Liver (tissue), 7 donors: ENCODE measurements at regions not wholly inside any gene's neighbourhood (a gene's known extent, or its start where the extent isn't known, plus 50 kb on each side); places are given as distances from the start of the nearest gene placed in this dataset.

ENCODE experiments used
- DNase-seq: peaks from one replicate; pipeline ENCODE4 v3.0.0-alpha.2; 2017; ENCODE audit warnings: low spot score
- H3K27ac ChIP-seq, 2 donors: one replicate each; pipeline ENCODE4 v1.7.0; 2013; ENCODE audit warnings: inconsistent platforms in 2 of 2, low read length in 2 of 2, control low read depth in 1 of 2, low read depth in 1 of 2, mild to moderate bottlenecking in 1 of 2
- H3K27me3 ChIP-seq, 4 donors: one replicate each; pipeline versions ENCODE4 v1.6.1 to v1.7.0; 2013; ENCODE audit warnings: low read length in 3 of 4, inconsistent platforms in 1 of 4, mild to moderate bottlenecking in 1 of 4, moderate library complexity in 1 of 4; ENCODE audit not compliant: control insufficient read depth in 4 of 4, insufficient read depth in 4 of 4
- H3K36me3 ChIP-seq, 4 donors: one replicate each; pipeline versions ENCODE4 v1.6.1 to v1.7.0; 2013; ENCODE audit warnings: low read length in 3 of 4, mild to moderate bottlenecking in 3 of 4, low read depth in 1 of 4, moderate library complexity in 1 of 4; ENCODE audit not compliant: control insufficient read depth in 4 of 4, insufficient read depth in 3 of 4
- H3K4me1 ChIP-seq, 4 donors: one replicate each; pipeline versions ENCODE4 v1.6.1 to v1.7.0; 2013; ENCODE audit warnings: low read length in 3 of 4, mild to moderate bottlenecking in 3 of 4, moderate library complexity in 1 of 4; ENCODE audit not compliant: control insufficient read depth in 4 of 4, insufficient read depth in 4 of 4
- H3K4me3 ChIP-seq, 3 donors: one replicate each; pipeline versions ENCODE4 v1.6.1 to v1.7.0; 2013; ENCODE audit warnings: low read length in 3 of 3, control low read depth in 1 of 3, low read depth in 1 of 3, mild to moderate bottlenecking in 1 of 3
- H3K9ac ChIP-seq, 2 donors: one replicate each; pipeline ENCODE4 v1.7.0; 2013; ENCODE audit warnings: low read length in 2 of 2, mild to moderate bottlenecking in 2 of 2, moderate library complexity in 2 of 2, control low read depth in 1 of 2, low read depth in 1 of 2
- H3K9me3 ChIP-seq, 4 donors: one replicate each; pipeline versions ENCODE4 v1.6.1 to v1.7.0; 2013; ENCODE audit warnings: low read length in 3 of 4; ENCODE audit not compliant: control insufficient read depth in 4 of 4
- EGR1 ChIP-seq, 2 donors: IDR thresholded peaks; 2 replicates each; pipeline ENCODE4 v1.6.1; 2016 to 2018; ENCODE audit warnings: antibody characterized with exemption in 2 of 2, low read depth in 2 of 2
- FOXA1 ChIP-seq: IDR thresholded peaks from 2 replicates; pipeline ENCODE4 v1.6.1; 2016; ENCODE audit warnings: antibody characterized with exemption
- FOXA2 ChIP-seq: IDR thresholded peaks from 2 replicates; pipeline ENCODE4 v1.6.1; 2016; ENCODE audit warnings: antibody characterized with exemption
- GABPA ChIP-seq, 2 donors: IDR thresholded peaks in 1 of 2; conservative IDR thresholded peaks in 1 of 2; 2 replicates each; pipeline ENCODE4 v1.6.1; 2016; ENCODE audit warnings: antibody characterized with exemption in 2 of 2, mild to moderate bottlenecking in 1 of 2, moderate library complexity in 1 of 2
- HNF4A ChIP-seq, 2 donors: conservative IDR thresholded peaks; 2 replicates each; pipeline ENCODE4 v1.6.1; 2016; ENCODE audit warnings: antibody characterized with exemption in 2 of 2, mild to moderate bottlenecking in 2 of 2
- HNF4G ChIP-seq: IDR thresholded peaks from 2 replicates; pipeline ENCODE4 v1.6.1; 2016; ENCODE audit warnings: antibody characterized with exemption
- JUND ChIP-seq, 2 donors: IDR thresholded peaks; 2 replicates each; pipeline ENCODE4 v1.6.1; 2016; ENCODE audit warnings: antibody characterized with exemption in 2 of 2
- NR2F2 ChIP-seq: IDR thresholded peaks from 2 replicates; pipeline ENCODE4 v1.6.1; 2016; ENCODE audit warnings: antibody characterized with exemption
- RAD21 ChIP-seq, 2 donors: IDR thresholded peaks; 2 replicates each; pipeline ENCODE4 v1.6.1; 2016; ENCODE audit warnings: antibody characterized with exemption in 2 of 2, mild to moderate bottlenecking in 2 of 2
- RXRA ChIP-seq, 2 donors: IDR thresholded peaks; 2 replicates each; pipeline ENCODE4 v1.6.1; 2017 to 2018; ENCODE audit warnings: antibody characterized with exemption in 2 of 2, mild to moderate bottlenecking in 1 of 2
- SP1 ChIP-seq: IDR thresholded peaks from 2 replicates; pipeline ENCODE4 v1.6.1; 2018; ENCODE audit warnings: antibody characterized with exemption, mild to moderate bottlenecking
- TAF1 ChIP-seq: conservative IDR thresholded peaks from 2 replicates; pipeline ENCODE4 v1.6.1; 2016; ENCODE audit warnings: antibody characterized with exemption, mild to moderate bottlenecking
- YY1 ChIP-seq: IDR thresholded peaks from 2 replicates; pipeline ENCODE4 v1.6.1; 2016; ENCODE audit warnings: antibody characterized with exemption, mild to moderate bottlenecking
- TF ChIP-seq, protein P1 (sequence below): IDR thresholded peaks from 2 replicates; pipeline ENCODE4 v1.6.1; 2016; ENCODE audit warnings: antibody characterized with exemption
- TF ChIP-seq, protein P2 (sequence below): fragments of 150-350 bp; IDR thresholded peaks from 2 replicates; pipeline ENCODE4 v1.5.1; 2017; ENCODE audit warnings: improper control_type of control experiment, low read depth, low read length; ENCODE audit not compliant: missing input control
- TF ChIP-seq, protein P3 (sequence below): IDR thresholded peaks from 2 replicates; pipeline ENCODE4 v1.6.1; 2016; ENCODE audit warnings: antibody characterized with exemption
- TF ChIP-seq, protein P4 (sequence below): IDR thresholded peaks from 2 replicates; pipeline ENCODE4 v1.6.1; 2016; ENCODE audit warnings: antibody characterized with exemption
- TF ChIP-seq, protein P5 (sequence below): IDR thresholded peaks from 2 replicates; pipeline ENCODE4 v1.6.1; 2016; ENCODE audit warnings: antibody characterized with exemption, mild to moderate bottlenecking
- donor health status: healthy.
- donor health status: healthy.
- donor health status: healthy.
- donor health status: healthy.

DNA sequence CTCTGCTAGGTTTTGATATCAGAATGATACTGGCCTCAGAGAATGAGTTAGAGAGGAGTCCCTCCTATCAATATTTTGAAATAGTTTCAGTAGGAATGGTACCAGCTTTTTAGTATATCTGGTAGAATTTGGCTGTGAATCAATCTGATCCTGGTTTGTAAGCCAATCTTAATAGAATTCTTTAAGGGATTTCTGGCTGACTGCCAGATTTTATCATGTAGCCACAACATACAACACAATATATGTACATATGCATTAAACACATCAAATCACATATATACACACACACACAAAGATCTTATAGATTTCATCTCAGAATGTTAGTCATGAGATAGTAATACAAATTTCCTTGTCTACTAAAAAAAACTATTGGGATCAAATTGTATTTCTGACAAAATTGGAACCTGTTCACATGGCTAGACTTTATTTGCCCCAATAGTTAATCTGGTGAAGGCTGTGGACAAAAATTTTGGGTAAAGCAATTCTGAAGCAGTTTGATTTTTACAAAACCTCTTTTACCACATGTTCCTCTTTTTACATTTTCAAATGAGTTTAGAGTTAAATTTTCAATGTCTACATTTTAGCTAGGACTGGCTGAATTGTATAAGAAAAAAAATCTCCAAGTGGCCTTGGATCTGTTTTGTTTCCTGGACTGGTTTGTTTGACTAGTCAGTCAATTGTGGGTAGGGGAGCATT is 151.7 kb downstream of the FASLG start:
- H3K27ac ChIP-seq: no peak overlapping the region
- H3K9me3 ChIP-seq: no peaks in the 10 kb centered on the region
- no peak overlapping the region for H3K9ac ChIP-seq
- DNase-seq: no peak
- H3K27me3 ChIP-seq: no peaks in the 10 kb centered on the region
- no peaks in the 10 kb centered on the region for H3K36me3 ChIP-seq
- no peak overlapping the region for H3K4me3 ChIP-seq
- H3K4me1 ChIP-seq: no peaks in the 10 kb centered on the region
- no peak for TF ChIP-seq JUND (IDR thresholded peaks at IDR 0.05)
- no peak for TF ChIP-seq HNF4G
- TF ChIP-seq RAD21 (IDR thresholded peaks at IDR 0.05): no peak
- no peak for TF ChIP-seq FOXA2
- no peak for TF ChIP-seq NR2F2
- TF ChIP-seq, protein P1, sequence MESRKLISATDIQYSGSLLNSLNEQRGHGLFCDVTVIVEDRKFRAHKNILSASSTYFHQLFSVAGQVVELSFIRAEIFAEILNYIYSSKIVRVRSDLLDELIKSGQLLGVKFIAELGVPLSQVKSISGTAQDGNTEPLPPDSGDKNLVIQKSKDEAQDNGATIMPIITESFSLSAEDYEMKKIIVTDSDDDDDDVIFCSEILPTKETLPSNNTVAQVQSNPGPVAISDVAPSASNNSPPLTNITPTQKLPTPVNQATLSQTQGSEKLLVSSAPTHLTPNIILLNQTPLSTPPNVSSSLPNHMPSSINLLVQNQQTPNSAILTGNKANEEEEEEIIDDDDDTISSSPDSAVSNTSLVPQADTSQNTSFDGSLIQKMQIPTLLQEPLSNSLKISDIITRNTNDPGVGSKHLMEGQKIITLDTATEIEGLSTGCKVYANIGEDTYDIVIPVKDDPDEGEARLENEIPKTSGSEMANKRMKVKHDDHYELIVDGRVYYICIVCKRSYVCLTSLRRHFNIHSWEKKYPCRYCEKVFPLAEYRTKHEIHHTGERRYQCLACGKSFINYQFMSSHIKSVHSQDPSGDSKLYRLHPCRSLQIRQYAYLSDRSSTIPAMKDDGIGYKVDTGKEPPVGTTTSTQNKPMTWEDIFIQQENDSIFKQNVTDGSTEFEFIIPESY: no peak
- TF ChIP-seq RXRA (IDR thresholded peaks at IDR 0.05): no peak
- TF ChIP-seq TAF1: no peak
- no peak for TF ChIP-seq EGR1 (IDR thresholded peaks at IDR 0.05; ENCODE audit: low read depth in 2 of 2)
- TF ChIP-seq YY1: no peak
- TF ChIP-seq SP1: no peak
- TF ChIP-seq, protein P2, sequence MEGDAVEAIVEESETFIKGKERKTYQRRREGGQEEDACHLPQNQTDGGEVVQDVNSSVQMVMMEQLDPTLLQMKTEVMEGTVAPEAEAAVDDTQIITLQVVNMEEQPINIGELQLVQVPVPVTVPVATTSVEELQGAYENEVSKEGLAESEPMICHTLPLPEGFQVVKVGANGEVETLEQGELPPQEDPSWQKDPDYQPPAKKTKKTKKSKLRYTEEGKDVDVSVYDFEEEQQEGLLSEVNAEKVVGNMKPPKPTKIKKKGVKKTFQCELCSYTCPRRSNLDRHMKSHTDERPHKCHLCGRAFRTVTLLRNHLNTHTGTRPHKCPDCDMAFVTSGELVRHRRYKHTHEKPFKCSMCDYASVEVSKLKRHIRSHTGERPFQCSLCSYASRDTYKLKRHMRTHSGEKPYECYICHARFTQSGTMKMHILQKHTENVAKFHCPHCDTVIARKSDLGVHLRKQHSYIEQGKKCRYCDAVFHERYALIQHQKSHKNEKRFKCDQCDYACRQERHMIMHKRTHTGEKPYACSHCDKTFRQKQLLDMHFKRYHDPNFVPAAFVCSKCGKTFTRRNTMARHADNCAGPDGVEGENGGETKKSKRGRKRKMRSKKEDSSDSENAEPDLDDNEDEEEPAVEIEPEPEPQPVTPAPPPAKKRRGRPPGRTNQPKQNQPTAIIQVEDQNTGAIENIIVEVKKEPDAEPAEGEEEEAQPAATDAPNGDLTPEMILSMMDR: no peak
- no peak for TF ChIP-seq HNF4A (conservative IDR thresholded peaks at IDR 0.05)
- TF ChIP-seq, protein P3, sequence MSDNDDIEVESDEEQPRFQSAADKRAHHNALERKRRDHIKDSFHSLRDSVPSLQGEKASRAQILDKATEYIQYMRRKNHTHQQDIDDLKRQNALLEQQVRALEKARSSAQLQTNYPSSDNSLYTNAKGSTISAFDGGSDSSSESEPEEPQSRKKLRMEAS: no peak
- TF ChIP-seq FOXA1: no peak
- TF ChIP-seq, protein P4, sequence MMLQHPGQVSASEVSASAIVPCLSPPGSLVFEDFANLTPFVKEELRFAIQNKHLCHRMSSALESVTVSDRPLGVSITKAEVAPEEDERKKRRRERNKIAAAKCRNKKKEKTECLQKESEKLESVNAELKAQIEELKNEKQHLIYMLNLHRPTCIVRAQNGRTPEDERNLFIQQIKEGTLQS: no peak
- TF ChIP-seq GABPA (IDR thresholded peaks at IDR 0.05 in 1 of 2, conservative IDR thresholded peaks at IDR 0.05 in 1 of 2): no peak
- TF ChIP-seq, protein P5, sequence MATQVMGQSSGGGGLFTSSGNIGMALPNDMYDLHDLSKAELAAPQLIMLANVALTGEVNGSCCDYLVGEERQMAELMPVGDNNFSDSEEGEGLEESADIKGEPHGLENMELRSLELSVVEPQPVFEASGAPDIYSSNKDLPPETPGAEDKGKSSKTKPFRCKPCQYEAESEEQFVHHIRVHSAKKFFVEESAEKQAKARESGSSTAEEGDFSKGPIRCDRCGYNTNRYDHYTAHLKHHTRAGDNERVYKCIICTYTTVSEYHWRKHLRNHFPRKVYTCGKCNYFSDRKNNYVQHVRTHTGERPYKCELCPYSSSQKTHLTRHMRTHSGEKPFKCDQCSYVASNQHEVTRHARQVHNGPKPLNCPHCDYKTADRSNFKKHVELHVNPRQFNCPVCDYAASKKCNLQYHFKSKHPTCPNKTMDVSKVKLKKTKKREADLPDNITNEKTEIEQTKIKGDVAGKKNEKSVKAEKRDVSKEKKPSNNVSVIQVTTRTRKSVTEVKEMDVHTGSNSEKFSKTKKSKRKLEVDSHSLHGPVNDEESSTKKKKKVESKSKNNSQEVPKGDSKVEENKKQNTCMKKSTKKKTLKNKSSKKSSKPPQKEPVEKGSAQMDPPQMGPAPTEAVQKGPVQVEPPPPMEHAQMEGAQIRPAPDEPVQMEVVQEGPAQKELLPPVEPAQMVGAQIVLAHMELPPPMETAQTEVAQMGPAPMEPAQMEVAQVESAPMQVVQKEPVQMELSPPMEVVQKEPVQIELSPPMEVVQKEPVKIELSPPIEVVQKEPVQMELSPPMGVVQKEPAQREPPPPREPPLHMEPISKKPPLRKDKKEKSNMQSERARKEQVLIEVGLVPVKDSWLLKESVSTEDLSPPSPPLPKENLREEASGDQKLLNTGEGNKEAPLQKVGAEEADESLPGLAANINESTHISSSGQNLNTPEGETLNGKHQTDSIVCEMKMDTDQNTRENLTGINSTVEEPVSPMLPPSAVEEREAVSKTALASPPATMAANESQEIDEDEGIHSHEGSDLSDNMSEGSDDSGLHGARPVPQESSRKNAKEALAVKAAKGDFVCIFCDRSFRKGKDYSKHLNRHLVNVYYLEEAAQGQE: no peak
